A172 (cell line): ENCODE measurements at regions not wholly inside any gene's neighbourhood (a gene's known extent, or its start where the extent isn't known, plus 50 kb on each side); places are given as distances from the start of the nearest gene placed in this dataset.
"Not testable (repeated sequence)": the region's sequence is repeated elsewhere in the genome, so short reads cannot be mapped to it uniquely, and the experiment has no call there.

Experiments used
- DNase-seq: peaks from one replicate; pipeline ENCODE4 v3.0.0-alpha.2; 2015; ENCODE audit warnings: low spot score

- DNase-seq, result no peak
Observed at GRCh38 chr2:122062506-122062905, 307.1 kb downstream of the TSN start.

GRCh38 chr2:122063716-122064115 lies 308.3 kb downstream of the TSN start:
- DNase-seq, result no peak

GRCh38 chr2:122070241-122070731 lies 314.8 kb downstream of the TSN start:
- DNase-seq, result no peak

- DNase-seq, result no peak
Observed at GRCh38 chr2:122072666-122073065, 317.2 kb downstream of the TSN start.

- no peak for DNase-seq
Observed at GRCh38 chr2:122074201-122074600, 318.8 kb downstream of the TSN start.

GRCh38 chr2:122075381-122075780 lies 319.9 kb downstream of the TSN start:
- no peak for DNase-seq

- DNase-seq, result no peak
Observed at GRCh38 chr2:122077114-122077513, 321.7 kb downstream of the TSN start.

GRCh38 chr2:122077771-122078170 lies 322.3 kb downstream of the TSN start:
- no peak for DNase-seq

- DNase-seq, result no peak
Observed at GRCh38 chr2:122078451-122078850, 323.0 kb downstream of the TSN start.

GRCh38 chr2:122079844-122080243 lies 324.4 kb downstream of the TSN start:
- DNase-seq, result no peak

- no peak for DNase-seq
Observed at GRCh38 chr2:122080316-122080715, 324.9 kb downstream of the TSN start.

GRCh38 chr2:122080871-122081270 lies 325.4 kb downstream of the TSN start:
- DNase-seq, result no peak

- no peak for DNase-seq
Observed at GRCh38 chr2:122081751-122082150, 326.3 kb downstream of the TSN start.

GRCh38 chr2:122083256-122084048 lies 328.0 kb downstream of the TSN start:
- DNase-seq, result no peak

- DNase-seq, result not testable (repeated sequence)
Observed at GRCh38 chr2:122085672-122086071, 330.2 kb downstream of the TSN start.

- DNase-seq, result no peak
Observed at GRCh38 chr2:122094557-122094956, 339.1 kb downstream of the TSN start.

GRCh38 chr2:122096761-122097160 lies 341.3 kb downstream of the TSN start:
- DNase-seq, result no peak

- DNase-seq, result no peak
Observed at GRCh38 chr2:122098306-122098705, 342.9 kb downstream of the TSN start.

- DNase-seq, result no peak
Observed at GRCh38 chr2:122100346-122100745, 344.9 kb downstream of the TSN start.

GRCh38 chr2:122100756-122101155 lies 345.3 kb downstream of the TSN start:
- no peak for DNase-seq

- DNase-seq, result no peak
Observed at GRCh38 chr2:122101319-122101718, 345.9 kb downstream of the TSN start.

- no peak for DNase-seq
Observed at GRCh38 chr2:122105171-122105876, 349.9 kb downstream of the TSN start.

GRCh38 chr2:122105877-122106206 lies 350.4 kb downstream of the TSN start:
- DNase-seq, result no peak
